Gastrocnemius medialis (tissue), 4 donors: ENCODE measurements at regions not wholly inside any gene's neighbourhood (a gene's known extent, or its start where the extent isn't known, plus 50 kb on each side); places are given as distances from the start of the nearest gene placed in this dataset.
"Not testable (repeated sequence)": the region's sequence is repeated elsewhere in the genome, so short reads cannot be mapped to it uniquely, and the experiment has no call there.

Experiments
- ATAC-seq, 2 donors: fragments of 150-250 bp; one replicate each; pipeline ENCODE4 v1.9.1; 2016
- DNase-seq, 2 donors: peaks; one replicate each; pipeline ENCODE4 v3.0.0-alpha.2; 2019
- H3K27ac ChIP-seq, 4 donors: fragments of 200-600 bp; sonication (generic); 1 replicate in 1 of 4; 2 replicates in 3 of 4; pipeline ENCODE4 v1.5.1; 2016 to 2018; ENCODE audit warnings: mild to moderate bottlenecking in 2 of 4, moderate library complexity in 1 of 4
- H3K27me3 ChIP-seq, 3 donors: fragments of 200-600 bp; sonication (generic) in 2 of 3; 1 replicate in 1 of 3; 2 replicates in 2 of 3; pipeline versions ENCODE4 v1.5.1 to v1.6.0; 2016 to 2019; ENCODE audit warnings: mild to moderate bottlenecking in 1 of 3, moderate library complexity in 1 of 3
- H3K36me3 ChIP-seq, 2 donors: fragments of 200-600 bp; sonication (generic) in 1 of 2; one replicate each; pipeline ENCODE4 v1.5.1; 2017 to 2018
- H3K4me1 ChIP-seq, 2 donors: fragments of 200-600 bp; sonication (generic) in 1 of 2; one replicate each; pipeline ENCODE4 v1.5.1; 2016 to 2017; ENCODE audit warnings: mild to moderate bottlenecking in 2 of 2
- H3K4me3 ChIP-seq, 4 donors: fragments of 200-600 bp; sonication (generic) in 3 of 4; 1 replicate in 1 of 4; 2 replicates in 3 of 4; pipeline ENCODE4 v1.5.1; 2016 to 2019; ENCODE audit warnings: mild to moderate bottlenecking in 2 of 4
- H3K9me3 ChIP-seq, 3 donors: fragments of 200-600 bp; sonication (generic) in 2 of 3; 1 replicate in 1 of 3; 2 replicates in 2 of 3; pipeline ENCODE4 v1.5.1; 2016 to 2019
- POLR2A ChIP-seq, 2 donors: fragments of 450-650 bp; IDR thresholded peaks; one replicate each; pipeline ENCODE4 v1.6.1; 2017; ENCODE audit warnings: antibody characterized with exemption in 2 of 2, mild to moderate bottlenecking in 2 of 2, moderate library complexity in 2 of 2
- in situ Hi-C, 4 donors: fragments of 200-750 bp; cut with MboI; loops; one replicate each; pipeline versions ENCODE4 v1.15.0 to v1.8.0; 2017; ENCODE audit warnings: low sequenced_read_pairs in 4 of 4
- intact Hi-C: fragments of 100-400 bp; cut with DNase I; formaldehyde crosslinking; loops from one replicate; pipeline ENCODE4 v1.15.1; 2023; ENCODE audit warnings: low total_unique reads
- TF ChIP-seq, protein P1 (sequence below), 5 experiments: fragments of 450-650 bp in 3 of 5; fragments of 200-600 bp in 2 of 5; sonication (generic) in 2 of 5; IDR thresholded peaks in 4 of 5; conservative IDR thresholded peaks in 1 of 5; 1 replicate in 4 of 5; 2 replicates in 1 of 5; pipeline ENCODE4 v1.5.1; 2016 to 2019; ENCODE audit warnings: antibody characterized with exemption in 5 of 5, mild to moderate bottlenecking in 3 of 5, moderate library complexity in 3 of 5

DNA sequence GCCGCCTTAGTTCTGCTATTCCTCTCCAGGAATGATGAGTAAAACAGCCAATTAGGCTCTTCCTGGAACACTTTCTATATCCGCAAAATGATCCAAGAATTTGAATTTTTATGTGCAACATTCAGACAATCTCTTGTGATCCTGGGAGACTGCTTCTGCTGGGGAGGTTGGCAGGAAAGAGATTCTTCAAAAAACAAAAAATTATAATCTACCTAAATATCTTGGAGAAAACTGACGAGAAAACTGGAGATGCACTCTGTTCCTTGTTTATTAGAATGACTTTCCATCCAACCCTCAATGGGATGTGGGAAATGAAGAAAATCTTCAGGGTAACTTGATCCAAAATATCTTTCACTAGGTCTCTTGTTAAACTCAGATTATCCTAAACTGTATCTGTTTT is 346.3 kb upstream of the UBE2E2 start:
- no peak overlapping the region for H3K4me3 ChIP-seq

GRCh38 chr3:22858486-22858885 is 344.6 kb upstream of the UBE2E2 start:
- in situ Hi-C loops, result no loop called here

More for the DNA sequence above, 346.3 kb upstream of the UBE2E2 start:
- Histone ChIP-seq H3K36me3 (no peaks in the 10 kb centered on the region), H3K27me3 (no peaks in the 10 kb centered on the region), H3K4me1 (no peaks in the 10 kb centered on the region), H3K9me3 (no peaks in the 10 kb centered on the region), H3K27ac (no peak overlapping the region)
- ATAC-seq, result no peak
- in situ Hi-C loops, result no loop called here
- intact Hi-C loops, result no loop called here
- no peak for DNase-seq
- no peak for TF ChIP-seq POLR2A (IDR thresholded peaks at IDR 0.05)
- TF ChIP-seq, protein P1, sequence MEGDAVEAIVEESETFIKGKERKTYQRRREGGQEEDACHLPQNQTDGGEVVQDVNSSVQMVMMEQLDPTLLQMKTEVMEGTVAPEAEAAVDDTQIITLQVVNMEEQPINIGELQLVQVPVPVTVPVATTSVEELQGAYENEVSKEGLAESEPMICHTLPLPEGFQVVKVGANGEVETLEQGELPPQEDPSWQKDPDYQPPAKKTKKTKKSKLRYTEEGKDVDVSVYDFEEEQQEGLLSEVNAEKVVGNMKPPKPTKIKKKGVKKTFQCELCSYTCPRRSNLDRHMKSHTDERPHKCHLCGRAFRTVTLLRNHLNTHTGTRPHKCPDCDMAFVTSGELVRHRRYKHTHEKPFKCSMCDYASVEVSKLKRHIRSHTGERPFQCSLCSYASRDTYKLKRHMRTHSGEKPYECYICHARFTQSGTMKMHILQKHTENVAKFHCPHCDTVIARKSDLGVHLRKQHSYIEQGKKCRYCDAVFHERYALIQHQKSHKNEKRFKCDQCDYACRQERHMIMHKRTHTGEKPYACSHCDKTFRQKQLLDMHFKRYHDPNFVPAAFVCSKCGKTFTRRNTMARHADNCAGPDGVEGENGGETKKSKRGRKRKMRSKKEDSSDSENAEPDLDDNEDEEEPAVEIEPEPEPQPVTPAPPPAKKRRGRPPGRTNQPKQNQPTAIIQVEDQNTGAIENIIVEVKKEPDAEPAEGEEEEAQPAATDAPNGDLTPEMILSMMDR (IDR thresholded peaks at IDR 0.05 in 4 of 5, conservative IDR thresholded peaks at IDR 0.05 in 1 of 5), result no peak

GRCh38 chr3:22859618-22860017 is 343.5 kb upstream of the UBE2E2 start:
- intact Hi-C loops, result no loop called here

More at GRCh38 chr3:22858486-22858885, 344.6 kb upstream of the UBE2E2 start:
- Histone ChIP-seq H3K27me3 (no peaks in the 10 kb centered on the region), H3K36me3 (no peaks in the 10 kb centered on the region), H3K27ac (no peak overlapping the region), H3K9me3 (no peaks in the 10 kb centered on the region), H3K4me1 (no peaks in the 10 kb centered on the region), H3K4me3 (no peak overlapping the region)
- no peak for TF ChIP-seq POLR2A (IDR thresholded peaks at IDR 0.05)
- TF ChIP-seq, protein P1 (IDR thresholded peaks at IDR 0.05 in 4 of 5, conservative IDR thresholded peaks at IDR 0.05 in 1 of 5), result no peak
- ATAC-seq (no peak), DNase-seq (no peak)
- intact Hi-C loops, result no loop called here

DNA sequence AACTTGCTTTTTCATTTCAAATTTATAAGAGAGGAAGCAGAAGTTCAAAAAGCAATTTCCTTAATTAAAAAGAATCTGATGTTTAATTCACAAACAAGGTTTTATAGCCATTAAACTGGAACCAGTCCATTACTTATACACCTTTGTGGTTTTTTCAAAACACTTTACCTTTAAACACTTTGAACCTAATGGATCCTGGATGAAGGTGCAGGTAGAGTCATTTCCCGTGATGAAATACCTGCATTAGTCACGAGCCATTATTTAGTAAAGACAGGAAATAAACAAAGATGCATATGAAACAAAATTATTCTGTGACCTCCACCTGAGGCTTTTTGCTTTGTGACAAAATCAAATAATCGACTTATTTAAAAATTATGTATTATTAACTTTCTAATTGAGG is 341.7 kb upstream of the UBE2E2 start:
- ATAC-seq, result no peak
- Histone ChIP-seq H3K27ac (no peak overlapping the region), H3K4me1 (no peaks in the 10 kb centered on the region), H3K4me3 (no peak overlapping the region), H3K36me3 (no peaks in the 10 kb centered on the region), H3K27me3 (no peaks in the 10 kb centered on the region), H3K9me3 (no peaks in the 10 kb centered on the region)
- TF ChIP-seq POLR2A (IDR thresholded peaks at IDR 0.05), result no peak
- TF ChIP-seq, protein P1 (IDR thresholded peaks at IDR 0.05 in 4 of 5, conservative IDR thresholded peaks at IDR 0.05 in 1 of 5), result no peak
- DNase-seq, result no peak
- intact Hi-C loops (no loop called here), in situ Hi-C loops (no loop called here)

More at GRCh38 chr3:22859618-22860017, 343.5 kb upstream of the UBE2E2 start:
- no peak for TF ChIP-seq POLR2A (IDR thresholded peaks at IDR 0.05)
- TF ChIP-seq, protein P1 (IDR thresholded peaks at IDR 0.05 in 4 of 5, conservative IDR thresholded peaks at IDR 0.05 in 1 of 5), result no peak
- Histone ChIP-seq H3K27me3 (no peaks in the 10 kb centered on the region), H3K4me1 (no peaks in the 10 kb centered on the region), H3K27ac (no peak overlapping the region), H3K36me3 (no peaks in the 10 kb centered on the region), H3K4me3 (no peak overlapping the region), H3K9me3 (no peaks in the 10 kb centered on the region)
- in situ Hi-C loops, result no loop called here
- ATAC-seq, result no peak
- no peak for DNase-seq

- no peaks in the 10 kb centered on the region for H3K4me1 ChIP-seq
- in situ Hi-C loops, result no loop called here
- no peak for TF ChIP-seq POLR2A (IDR thresholded peaks at IDR 0.05)
- TF ChIP-seq, protein P1 (IDR thresholded peaks at IDR 0.05 in 4 of 5, conservative IDR thresholded peaks at IDR 0.05 in 1 of 5), result no peak
Observed at GRCh38 chr3:22862111-22862510, 341.0 kb upstream of the UBE2E2 start.

DNA sequence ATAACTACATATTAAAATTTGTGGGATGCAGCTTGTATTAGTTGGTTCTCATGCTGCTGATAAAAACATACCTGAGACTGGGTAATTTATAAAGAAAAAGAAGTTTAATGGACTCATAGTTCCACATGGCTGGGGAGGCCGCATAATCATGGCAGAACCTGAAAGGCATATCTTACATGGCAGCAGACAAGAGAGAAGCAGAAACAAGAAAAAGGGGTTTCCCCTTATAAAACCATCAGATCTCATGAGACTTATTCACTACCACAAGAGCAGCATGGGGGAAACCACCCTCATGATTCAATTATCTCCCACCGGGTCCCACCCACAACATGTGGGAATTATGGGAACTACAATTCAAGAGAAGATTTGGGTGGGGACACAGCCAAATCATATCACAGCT is 320.3 kb upstream of the UBE2E2 start:
- H3K4me3 ChIP-seq, ATAC-seq, H3K9me3 ChIP-seq, in situ Hi-C loops, intact Hi-C loops, H3K36me3 ChIP-seq, DNase-seq, H3K4me1 ChIP-seq, H3K27me3 ChIP-seq, H3K27ac ChIP-seq: not testable (repeated sequence)

More at GRCh38 chr3:22862111-22862510, 341.0 kb upstream of the UBE2E2 start:
- no peak for DNase-seq
- ATAC-seq, result no peak
- Histone ChIP-seq H3K4me3 (no peak overlapping the region), H3K36me3 (no peaks in the 10 kb centered on the region), H3K9me3 (no peaks in the 10 kb centered on the region), H3K27me3 (no peaks in the 10 kb centered on the region), H3K27ac (no peak overlapping the region)
- intact Hi-C loops, result no loop called here
